SJCRH30 (cell line): ENCODE measurements at regions not wholly inside any gene's neighbourhood (a gene's known extent, or its start where the extent isn't known, plus 50 kb on each side); places are given as distances from the start of the nearest gene placed in this dataset.

Experiments used
- DNase-seq, 2 experiments: peaks; one replicate each; pipeline ENCODE4 v3.0.0-alpha.2; 2015 to 2020
- H3K27ac ChIP-seq: fragments of 250-450 bp; sonication (Bioruptor Pico); 2 replicates; pipeline ENCODE4 v1.5.1; 2020; ENCODE audit warnings: mild to moderate bottlenecking, moderate library complexity
- H3K27me3 ChIP-seq: fragments of 250-450 bp; sonication (Bioruptor Pico); 2 replicates; pipeline ENCODE4 v1.5.1; 2020; ENCODE audit warnings: mild to moderate bottlenecking, moderate library complexity
- H3K36me3 ChIP-seq: fragments of 250-450 bp; sonication (Bioruptor Pico); 2 replicates; pipeline ENCODE4 v1.5.1; 2020; ENCODE audit warnings: mild to moderate bottlenecking, moderate library complexity
- H3K4me1 ChIP-seq: fragments of 250-450 bp; sonication (Bioruptor Pico); 2 replicates; pipeline ENCODE4 v1.5.1; 2020; ENCODE audit warnings: mild to moderate bottlenecking, moderate library complexity
- H3K4me3 ChIP-seq: fragments of 250-450 bp; sonication (Bioruptor Pico); 2 replicates; pipeline ENCODE4 v1.5.1; 2020; ENCODE audit warnings: mild to moderate bottlenecking, moderate library complexity
- H3K9me3 ChIP-seq: fragments of 250-450 bp; sonication (Bioruptor Pico); replicated peaks from 2 replicates; pipeline ENCODE4 v1.5.1; 2020; ENCODE audit warnings: mild to moderate bottlenecking, moderate library complexity

DNA sequence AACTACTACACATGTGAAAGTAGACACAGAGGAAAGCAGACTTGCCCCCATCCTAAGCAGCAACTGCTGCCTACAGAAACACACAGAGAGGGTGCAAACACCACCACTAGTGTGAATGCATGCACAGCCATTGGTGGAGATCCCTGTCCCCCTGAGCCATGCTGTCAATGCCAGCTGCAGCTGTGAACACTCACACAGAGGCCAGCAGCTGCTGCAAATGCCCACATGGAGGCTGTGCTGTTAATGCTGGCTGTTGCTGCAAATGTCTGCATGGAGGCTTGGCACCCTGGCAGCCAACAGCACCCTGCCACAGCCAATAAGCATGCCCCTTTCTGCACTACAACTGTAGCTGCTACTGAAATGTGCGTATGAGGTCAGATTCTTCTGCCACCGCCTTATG lies 355.0 kb downstream of the LNPK start:
- no peaks in the 10 kb centered on the region for H3K4me1 ChIP-seq
- no peaks in the 10 kb centered on the region for H3K36me3 ChIP-seq
- H3K4me3 ChIP-seq = no peak overlapping the region
- H3K9me3 ChIP-seq = peaks cover 12% of the 10 kb centered on the region; the same call in 1 of the 2 replicates
- no peak overlapping the region for H3K27ac ChIP-seq
- no peaks in the 10 kb centered on the region for H3K27me3 ChIP-seq
- DNase-seq = no peak

DNA sequence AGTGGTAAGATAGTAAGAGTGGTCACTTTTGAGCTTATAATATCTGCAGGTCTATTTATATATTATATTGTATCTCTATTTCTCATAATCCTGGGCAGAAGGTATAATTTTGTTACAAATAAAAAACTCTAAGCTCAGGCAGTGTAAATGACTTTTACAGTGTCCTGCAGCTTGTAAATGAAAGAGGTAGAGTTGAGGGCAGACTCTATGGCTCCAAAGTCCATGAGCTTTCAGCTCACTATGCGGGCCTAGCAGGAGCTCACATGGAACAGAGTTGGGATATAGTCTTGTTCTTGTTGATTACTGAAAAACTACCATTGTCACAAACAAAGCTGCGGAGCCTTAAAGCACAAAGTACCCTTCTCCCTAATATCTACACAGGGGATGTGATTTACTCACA lies 361.4 kb downstream of the LNPK start:
- Histone ChIP-seq H3K27ac (no peak overlapping the region), H3K4me3 (no peak overlapping the region)
- DNase-seq = no peak

DNA sequence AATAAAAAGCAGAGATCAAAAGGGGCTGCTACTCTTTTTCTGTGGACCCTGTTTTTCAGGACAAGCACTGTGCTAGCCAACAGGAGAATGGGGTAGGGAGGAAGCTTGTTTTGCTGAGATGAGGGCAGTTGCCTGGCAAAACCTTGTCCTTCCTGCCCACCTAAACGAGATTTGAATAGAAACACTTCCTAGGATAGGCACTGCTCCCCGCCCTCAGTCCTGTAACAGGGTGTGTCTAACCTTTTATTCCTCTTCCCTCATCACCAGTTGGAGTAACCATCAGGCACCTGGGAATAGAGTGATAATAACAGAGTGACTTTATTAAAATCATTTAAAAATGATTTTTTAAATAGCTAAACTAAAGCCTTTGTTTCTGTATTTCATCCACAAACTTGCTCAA lies 368.8 kb downstream of the LNPK start:
- 0 out of 2 replicates have a peak, but pooled peaks cover 3% of the 10 kb centered on the region for H3K27me3 ChIP-seq
- H3K4me3 ChIP-seq = no peak overlapping the region
- DNase-seq = no peak
- no peaks in the 10 kb centered on the region for H3K36me3 ChIP-seq
- H3K4me1 ChIP-seq = no peaks in the 10 kb centered on the region
- no peaks in the 10 kb centered on the region for H3K9me3 ChIP-seq
- H3K27ac ChIP-seq = no peak overlapping the region

More for the DNA sequence above, 361.4 kb downstream of the LNPK start:
- H3K27me3 ChIP-seq = no peaks in the 10 kb centered on the region
- H3K4me1 ChIP-seq = no peaks in the 10 kb centered on the region
- H3K36me3 ChIP-seq = no peaks in the 10 kb centered on the region
- H3K9me3 ChIP-seq = no peaks in the 10 kb centered on the region; the same call in 1 of the 2 replicates

DNA sequence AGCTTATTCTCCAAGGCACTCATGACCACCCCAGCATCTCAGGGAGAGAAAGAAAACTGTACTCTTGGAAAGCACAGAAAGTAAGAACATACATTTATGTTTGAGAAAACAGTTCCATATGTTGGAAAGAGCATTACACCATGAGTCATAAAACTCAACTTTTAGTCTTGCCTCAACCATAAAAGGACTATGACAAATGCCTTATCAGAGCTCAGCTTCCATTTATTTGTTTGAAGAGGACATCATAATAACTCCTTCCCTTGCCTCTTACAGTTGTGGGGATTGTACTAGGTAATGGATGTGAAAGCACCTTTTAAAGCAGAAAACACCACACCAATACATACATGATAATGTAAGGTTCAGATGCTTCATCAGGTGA lies 370.8 kb downstream of the LNPK start:
- Histone ChIP-seq H3K9me3 (no peaks in the 10 kb centered on the region), H3K4me3 (no peak overlapping the region), H3K4me1 (no peaks in the 10 kb centered on the region), H3K27me3 (0 out of 2 replicates have a peak, but pooled peaks cover 3% of the 10 kb centered on the region), H3K36me3 (no peaks in the 10 kb centered on the region), H3K27ac (no peak overlapping the region)
- no peak for DNase-seq

DNA sequence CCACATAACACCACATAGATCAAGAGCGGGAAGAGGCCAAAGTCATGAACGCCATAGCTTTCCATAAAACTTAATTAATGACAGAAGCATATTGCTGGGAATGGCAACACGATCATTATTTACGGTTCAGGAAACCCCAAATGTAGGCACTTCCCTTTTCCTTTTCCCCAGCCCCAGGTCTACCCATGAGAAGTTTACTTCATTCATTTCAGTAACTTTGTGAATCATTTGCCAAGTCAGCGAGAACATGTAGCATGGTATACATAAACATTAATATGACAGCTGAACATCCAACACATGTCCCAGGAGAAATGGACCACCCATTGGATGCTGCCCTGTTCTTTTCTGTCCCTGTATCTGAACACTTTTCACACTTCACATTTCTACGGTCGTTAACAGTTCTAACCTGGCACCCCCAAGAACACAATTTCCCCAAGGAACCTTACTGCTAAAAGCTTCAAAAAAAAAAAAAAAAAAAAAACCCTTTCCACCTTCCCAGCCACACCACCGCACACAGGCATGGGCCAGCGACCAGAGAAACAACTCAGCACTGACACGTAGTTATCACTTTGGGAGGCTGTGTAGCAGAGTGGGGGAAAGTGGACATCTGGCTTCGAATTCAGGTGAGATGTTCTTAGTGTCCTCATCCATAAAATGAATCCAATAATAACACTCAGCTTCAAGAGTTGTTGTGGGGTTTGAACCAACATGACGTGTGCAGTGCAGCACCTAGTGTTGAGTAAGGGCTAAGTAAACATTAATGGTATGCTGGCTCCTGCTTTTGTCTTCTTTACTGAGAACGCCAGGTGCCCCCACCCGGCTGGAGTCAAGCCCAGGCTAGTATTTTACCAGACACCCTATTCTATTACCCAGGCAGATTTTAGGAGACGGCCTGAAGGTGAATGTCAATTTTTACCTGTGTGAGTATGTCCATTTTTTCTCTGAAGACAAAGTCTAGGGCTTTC lies 371.5 kb downstream of the LNPK start:
- 0 out of 2 replicates have a peak, but pooled peaks cover 3% of the 10 kb centered on the region for H3K27me3 ChIP-seq
- H3K9me3 ChIP-seq = no peaks in the 10 kb centered on the region
- H3K36me3 ChIP-seq = no peaks in the 10 kb centered on the region
- H3K27ac ChIP-seq = no peak overlapping the region
- no peak for DNase-seq
- H3K4me1 ChIP-seq = no peaks in the 10 kb centered on the region
- no peak overlapping the region for H3K4me3 ChIP-seq

DNA sequence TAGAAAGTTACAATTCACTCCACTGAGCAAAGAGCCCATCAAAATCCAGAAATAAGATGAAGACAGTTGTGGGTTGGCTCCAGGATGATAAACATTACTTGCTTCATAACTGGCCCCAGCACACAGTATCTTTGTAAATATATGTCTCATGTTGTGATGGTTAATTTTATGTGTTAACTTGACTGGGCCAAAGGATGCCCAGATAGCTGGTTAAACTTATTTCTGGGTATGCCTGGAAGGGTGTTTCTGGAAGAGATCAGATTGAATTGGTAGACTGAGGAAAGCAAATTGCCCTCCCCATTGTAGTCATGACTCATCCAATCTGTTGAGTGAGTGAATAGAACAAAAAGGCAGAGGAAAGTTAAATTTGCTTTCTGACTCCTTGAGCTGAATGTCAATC lies 373.8 kb downstream of the LNPK start:
- Histone ChIP-seq H3K36me3 (no peaks in the 10 kb centered on the region), H3K27ac (no peak overlapping the region), H3K4me3 (no peak overlapping the region), H3K27me3 (0 out of 2 replicates have a peak, but pooled peaks cover 2% of the 10 kb centered on the region), H3K9me3 (no peaks in the 10 kb centered on the region), H3K4me1 (peaks cover 7% of the 10 kb centered on the region)
- DNase-seq = no peak

DNA sequence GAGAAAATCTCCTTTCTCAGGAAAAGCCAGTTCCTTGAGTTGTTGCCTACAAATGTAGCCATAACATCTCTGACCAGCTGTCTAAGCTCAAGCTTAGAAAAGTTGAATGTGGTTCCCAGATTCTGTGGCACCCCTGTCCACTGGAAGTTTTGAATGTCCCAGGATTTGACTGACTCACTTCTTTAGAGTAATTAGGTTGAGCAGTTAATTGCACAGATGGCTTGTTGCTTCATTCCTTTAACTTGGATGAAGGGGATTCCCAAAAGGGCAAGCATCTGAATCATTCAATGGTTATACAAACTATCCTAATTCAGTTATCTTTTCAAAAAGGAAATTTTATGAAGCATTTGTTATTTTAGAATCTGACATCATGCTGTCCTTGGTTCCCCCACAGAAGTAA lies 374.7 kb downstream of the LNPK start:
- Histone ChIP-seq H3K4me1 (peaks cover 7% of the 10 kb centered on the region), H3K27ac (no peak overlapping the region), H3K9me3 (no peaks in the 10 kb centered on the region), H3K27me3 (no peaks in the 10 kb centered on the region), H3K4me3 (no peak overlapping the region), H3K36me3 (no peaks in the 10 kb centered on the region)
- DNase-seq = no peak

DNA sequence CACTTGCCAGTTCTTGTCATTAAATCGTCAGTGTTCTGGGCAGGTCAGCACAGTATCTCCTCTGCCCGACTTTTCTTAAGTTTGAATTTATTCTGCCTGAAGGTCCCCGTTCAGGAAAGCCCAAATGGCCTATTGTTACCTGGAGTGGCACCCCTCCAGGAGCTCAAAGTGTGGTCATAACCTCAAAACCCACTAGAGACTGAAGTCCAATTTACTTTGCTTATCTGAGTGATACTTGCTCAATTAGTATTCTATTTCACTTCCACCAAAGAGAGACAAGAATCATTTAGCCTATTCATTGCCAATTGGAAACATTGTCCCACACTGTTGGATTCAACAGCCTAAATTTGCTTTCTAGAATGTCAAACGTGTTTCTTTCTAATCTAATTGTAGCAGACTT lies 375.3 kb downstream of the LNPK start:
- H3K9me3 ChIP-seq = no peaks in the 10 kb centered on the region
- H3K36me3 ChIP-seq = no peaks in the 10 kb centered on the region
- H3K27ac ChIP-seq = no peak overlapping the region
- no peaks in the 10 kb centered on the region for H3K27me3 ChIP-seq
- peaks cover 7% of the 10 kb centered on the region for H3K4me1 ChIP-seq
- H3K4me3 ChIP-seq = no peak overlapping the region
- no peak for DNase-seq

DNA sequence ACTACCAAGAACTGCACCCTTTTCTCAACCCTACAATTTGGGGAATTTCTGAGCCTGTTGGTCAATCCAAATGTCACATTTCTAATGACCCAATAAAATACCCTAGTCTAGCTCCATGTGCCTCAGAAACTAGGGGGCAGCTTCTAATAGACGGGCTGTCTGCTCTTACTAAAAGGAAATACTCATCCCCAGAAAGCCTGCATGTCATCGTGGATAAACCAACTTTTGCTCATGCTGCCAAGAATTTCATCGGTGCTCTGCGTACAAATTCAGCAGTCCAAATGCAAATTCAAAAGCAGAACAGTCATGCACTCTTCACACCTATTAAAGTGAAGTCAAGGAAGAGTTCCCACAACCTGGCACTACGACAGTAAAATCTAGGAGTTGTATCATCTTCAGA lies 377.3 kb downstream of the LNPK start:
- H3K4me1 ChIP-seq = peaks cover 7% of the 10 kb centered on the region
- H3K9me3 ChIP-seq = no peaks in the 10 kb centered on the region
- DNase-seq = no peak
- no peak overlapping the region for H3K4me3 ChIP-seq
- H3K36me3 ChIP-seq = no peaks in the 10 kb centered on the region
- no peaks in the 10 kb centered on the region for H3K27me3 ChIP-seq
- no peak overlapping the region for H3K27ac ChIP-seq

DNA sequence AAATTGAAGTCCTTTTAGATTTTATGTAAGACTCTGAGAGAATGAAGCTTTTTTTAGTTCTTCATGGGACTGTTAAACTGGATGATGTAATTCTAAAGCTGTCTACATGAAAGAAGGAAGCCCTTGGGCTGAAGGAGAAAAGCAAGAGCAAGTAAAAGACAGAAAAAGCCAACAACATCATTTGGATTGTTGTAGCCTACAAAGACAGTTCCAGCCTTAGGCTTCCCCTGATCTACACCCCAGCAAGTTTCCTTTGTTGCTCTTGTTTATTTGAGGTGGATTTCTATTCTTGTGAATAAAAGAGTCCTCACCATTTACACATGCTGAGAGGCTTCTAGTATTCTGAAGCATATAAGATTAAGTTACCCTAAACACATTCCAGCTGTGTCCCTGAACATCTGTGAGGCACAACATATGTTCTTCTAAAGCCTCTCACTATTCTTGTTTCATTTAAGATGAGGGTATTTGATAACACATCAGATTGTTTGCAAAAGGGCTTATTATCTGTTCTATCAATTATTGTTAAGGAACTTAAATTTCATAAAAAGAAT lies 377.8 kb downstream of the LNPK start:
- H3K27ac ChIP-seq = no peak overlapping the region
- H3K4me1 ChIP-seq = peaks cover 7% of the 10 kb centered on the region
- H3K4me3 ChIP-seq = no peak overlapping the region
- peak in 1 of 2 experiments; percentile 8 for DNase-seq
- H3K9me3 ChIP-seq = no peaks in the 10 kb centered on the region
- H3K27me3 ChIP-seq = no peaks in the 10 kb centered on the region
- H3K36me3 ChIP-seq = no peaks in the 10 kb centered on the region

DNA sequence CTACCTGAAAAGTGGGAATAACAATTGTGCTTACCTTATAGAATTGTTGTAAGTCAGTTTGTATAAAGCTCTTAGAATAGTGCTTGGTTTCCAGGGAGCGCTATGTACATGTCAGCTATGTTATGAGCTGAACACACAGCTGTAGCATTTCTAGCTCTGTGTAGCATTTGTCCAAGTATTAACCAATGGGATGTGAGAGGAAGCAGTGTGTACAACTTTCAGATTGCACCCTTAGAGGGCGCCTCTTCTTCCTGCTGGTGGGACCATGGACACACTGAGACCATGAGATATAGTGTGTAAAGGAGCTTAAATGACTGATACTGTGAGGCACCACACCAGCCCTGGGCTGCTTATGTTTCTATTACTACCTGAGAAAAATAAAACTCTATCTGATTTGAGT lies 380.2 kb downstream of the LNPK start:
- DNase-seq = peak; percentile 3 to 33
- no peak overlapping the region for H3K4me3 ChIP-seq
- H3K27me3 ChIP-seq = no peaks in the 10 kb centered on the region
- no peaks in the 10 kb centered on the region for H3K36me3 ChIP-seq
- H3K9me3 ChIP-seq = no peaks in the 10 kb centered on the region
- H3K4me1 ChIP-seq = peaks cover 7% of the 10 kb centered on the region
- H3K27ac ChIP-seq = no peak overlapping the region

DNA sequence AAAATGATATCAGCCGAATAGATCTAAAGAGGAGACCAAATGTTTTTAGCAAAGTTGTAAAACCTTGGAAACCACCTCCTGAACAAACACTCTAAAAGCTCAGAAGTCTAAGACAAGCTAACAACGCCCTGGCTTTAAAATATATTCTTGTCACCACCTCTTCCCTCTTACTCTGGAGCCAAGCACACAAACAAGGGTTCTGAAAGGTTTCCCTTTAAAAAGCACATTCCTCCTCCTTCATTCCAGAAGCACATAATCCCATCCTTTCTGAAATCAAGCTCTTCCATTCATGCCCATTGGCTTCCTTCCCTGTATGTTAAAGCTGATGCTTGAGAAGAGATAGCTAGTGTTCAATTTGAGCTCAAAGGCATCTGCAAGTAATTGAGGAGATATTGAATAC lies 382.0 kb downstream of the LNPK start:
- no peak overlapping the region for H3K4me3 ChIP-seq
- no peak overlapping the region for H3K27ac ChIP-seq
- no peak for DNase-seq
- no peaks in the 10 kb centered on the region for H3K36me3 ChIP-seq
- peaks cover 7% of the 10 kb centered on the region for H3K4me1 ChIP-seq
- no peaks in the 10 kb centered on the region for H3K27me3 ChIP-seq
- no peaks in the 10 kb centered on the region for H3K9me3 ChIP-seq

DNA sequence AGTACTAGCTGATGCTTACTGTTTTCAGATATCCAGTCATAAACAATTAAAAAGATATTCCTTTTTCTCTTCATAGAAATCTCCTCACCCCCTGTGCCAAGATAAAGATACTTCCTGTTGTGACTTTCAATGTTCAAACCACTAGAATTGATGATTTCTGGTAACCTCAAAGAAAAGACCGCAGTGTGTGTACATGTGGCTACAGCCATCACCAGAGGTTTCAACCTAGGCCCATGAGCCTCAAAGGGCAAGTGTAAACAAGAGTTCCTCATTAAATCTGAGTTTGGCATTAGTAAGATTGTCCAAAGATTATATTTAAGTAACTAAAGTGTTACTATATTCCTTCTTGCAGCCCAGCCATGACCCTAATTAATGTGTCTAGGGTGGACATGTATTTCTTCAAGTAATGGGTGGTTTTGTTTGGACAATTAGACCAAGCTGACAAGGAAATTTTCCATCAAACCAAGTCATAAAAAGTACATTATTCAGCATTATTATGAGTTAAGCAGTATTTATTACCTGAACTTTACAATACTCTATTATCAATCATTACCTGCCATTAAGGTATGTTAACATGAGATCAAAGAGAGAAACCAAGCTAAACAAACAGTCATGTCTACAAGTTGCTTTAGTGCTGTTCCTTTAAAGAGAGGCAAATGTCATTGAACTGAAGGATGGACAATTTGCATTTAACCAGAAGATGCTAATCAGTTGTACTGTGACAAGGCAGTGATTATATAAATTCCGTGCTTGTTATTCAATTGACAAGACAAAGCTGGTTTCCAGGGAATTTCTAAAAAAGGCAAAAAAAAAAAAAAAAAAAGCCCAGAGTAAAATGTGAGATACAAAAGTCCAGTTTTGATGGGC lies 382.7 kb downstream of the LNPK start:
- Histone ChIP-seq H3K4me1 (peaks cover 5% of the 10 kb centered on the region), H3K36me3 (no peaks in the 10 kb centered on the region), H3K4me3 (no peak overlapping the region), H3K9me3 (no peaks in the 10 kb centered on the region), H3K27me3 (no peaks in the 10 kb centered on the region), H3K27ac (no peak overlapping the region)
- DNase-seq = no peak

DNA sequence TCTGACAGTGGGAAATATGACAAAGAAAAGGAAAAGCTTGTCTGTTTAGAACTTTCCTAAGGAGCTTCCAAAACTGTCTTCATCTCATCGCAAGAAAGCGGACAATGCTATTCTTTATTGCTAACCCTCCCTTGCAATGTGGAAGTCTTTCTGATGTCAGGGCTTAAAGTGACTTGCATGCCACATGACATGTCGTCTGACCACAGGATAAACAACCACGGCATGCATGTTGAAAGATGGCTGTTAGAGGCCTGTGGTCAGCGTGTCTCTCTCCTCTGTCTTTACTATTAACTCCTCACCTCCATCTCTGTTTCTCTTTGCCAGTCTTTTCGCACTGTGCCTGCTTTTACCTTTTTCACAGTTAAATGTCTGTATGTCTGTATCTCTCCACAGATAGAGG lies 389.8 kb downstream of the LNPK start:
- Histone ChIP-seq H3K4me3 (no peak overlapping the region), H3K9me3 (no peaks in the 10 kb centered on the region), H3K4me1 (no peaks in the 10 kb centered on the region), H3K27me3 (no peaks in the 10 kb centered on the region), H3K36me3 (no peaks in the 10 kb centered on the region), H3K27ac (no peak overlapping the region)
- DNase-seq = no peak
